ENCODE measurements at regions not wholly inside any gene's neighbourhood (a gene's known extent, or its start where the extent isn't known, plus 50 kb on each side); places are given as distances from the start of the nearest gene placed in this dataset.

DNA sequence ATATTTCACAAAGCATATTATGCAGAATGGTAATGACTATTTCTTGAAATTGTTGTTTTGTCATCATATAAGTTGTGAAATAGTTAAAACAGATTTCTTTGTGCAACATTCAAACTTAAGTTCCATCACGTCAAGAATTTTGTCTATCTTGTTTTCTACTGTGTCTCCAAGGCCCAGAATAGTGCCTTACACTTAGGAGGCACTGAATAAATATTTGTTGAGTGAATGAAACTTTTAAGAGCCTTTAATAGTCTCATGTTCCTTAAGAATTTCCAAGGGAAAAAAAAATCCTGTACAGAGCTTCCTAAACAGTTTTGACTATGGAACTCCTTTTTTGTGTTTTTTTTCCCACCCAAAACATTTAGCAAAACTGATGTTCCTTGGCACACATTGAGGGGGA lies 50.8 kb upstream of the TNFSF18 start:
- CTCF ChIA-PET (ENCODE audit: low intra/inter-chr PET ratio), result no interaction called here
- POLR2A ChIA-PET, result interaction anchor here (0.8 kb wide), 1 partner anchor 1711 kb away, joined by 4 read pairs; no protein-coding TSS in a partner anchor
- no peak overlapping the region for H2AFZ ChIP-seq (ENCODE audit: low read depth, low read length)
- TF ChIP-seq TAL1 (IDR thresholded peaks at IDR 0.05) (no peak), CEBPB (tag; IDR thresholded peaks at IDR 0.05) (0 out of 2 replicates have a peak, but pooled peaks have one; percentile 32)
- H3K9me1 ChIP-seq (ENCODE audit: control insufficient read depth, insufficient read depth, low read length), result no peaks in the 10 kb centered on the region
- H3K9ac ChIP-seq (ENCODE audit: insufficient read depth in 1 of 2, low read depth in 2 of 2, low read length in 2 of 2), result no peak overlapping the region
- intact Hi-C loops (cut with micrococcal nuclease) (no loop called here), in situ Hi-C loops (cut with MboI) (no loop called here)
- H3K27me3 ChIP-seq (ENCODE audit: control insufficient read depth in 2 of 2, insufficient read depth in 2 of 2, low read length in 2 of 2), result peaks cover 0 to 6% of the 10 kb centered on the region in 2 experiments; a peak in 1 of 5 replicates
- no peak overlapping the region for H3K4me2 ChIP-seq (ENCODE audit: insufficient read depth, low read length)
- H3K79me2 ChIP-seq (ENCODE audit: control insufficient read depth, insufficient read depth, low read length), result no peaks in the 10 kb centered on the region
- H3K4me3 ChIP-seq, result no peak overlapping the region
- no TSS peak for BruUV-seq (replicated peaks)
- no peaks in the 10 kb centered on the region for H3K36me3 ChIP-seq (ENCODE audit: control insufficient read depth, insufficient read depth, low read length)
- no peak for DNase-seq (ENCODE audit: extremely low read depth in 1 of 4, low spot score in 3 of 4)
- no peak for ATAC-seq
- no peaks in the 10 kb centered on the region for H3K9me3 ChIP-seq (replicated peaks; ENCODE audit: control insufficient read depth, insufficient read depth, low read depth, low read length)
- 0% methylated on average over 1 of the region's 1 CpG for WGBS (ENCODE audit: insufficient coverage, low coverage, missing lambda C conversion rate)
- H3K27ac ChIP-seq (ENCODE audit: extremely low read depth, low read depth, low read length), result no peak overlapping the region
- no peaks in the 10 kb centered on the region for H4K20me1 ChIP-seq (replicated peaks; ENCODE audit: control insufficient read depth, insufficient read depth, low read length)
- H3K4me1 ChIP-seq (replicated peaks in 1 of 2; ENCODE audit: control insufficient read depth in 2 of 2, insufficient read depth in 2 of 2, low read length in 2 of 2), result no peaks in the 10 kb centered on the region
- peak; percentile 6 for FAIRE-seq

DNA sequence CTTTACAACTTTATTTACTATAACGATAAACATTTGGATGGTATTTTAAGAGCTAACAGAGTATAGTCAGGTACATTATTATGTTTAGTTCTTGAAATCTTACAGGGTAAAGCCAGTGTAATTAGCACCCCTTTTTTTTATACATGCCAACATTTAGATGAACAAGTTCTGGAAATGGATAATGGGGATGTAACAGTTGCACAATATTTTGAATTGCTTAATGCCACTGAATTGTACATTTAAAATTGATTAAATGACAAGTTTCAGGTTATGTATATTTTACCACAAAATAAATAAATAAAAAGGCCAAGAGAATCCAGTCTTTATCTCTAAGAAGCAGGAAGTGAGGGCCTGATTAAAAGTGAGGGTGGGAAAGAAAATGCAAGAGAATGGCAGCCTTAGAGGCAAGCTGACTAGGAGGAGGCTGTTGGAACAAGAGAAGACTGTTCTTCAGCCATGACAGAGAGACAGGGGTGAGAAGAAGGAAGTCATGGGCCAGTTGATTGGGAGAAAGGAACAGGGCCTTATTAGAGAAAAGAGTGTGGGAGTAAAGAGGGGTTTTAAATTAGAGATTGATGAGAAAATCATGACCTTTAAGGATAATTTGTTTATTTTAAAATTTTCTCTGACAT lies 49.9 kb upstream of the TNFSF18 start:
- H3K27ac ChIP-seq (ENCODE audit: extremely low read depth, low read depth, low read length), result no peak overlapping the region
- no peak overlapping the region for H3K4me2 ChIP-seq (ENCODE audit: insufficient read depth, low read length)
- BruUV-seq (replicated peaks), result no TSS peak
- TF ChIP-seq, protein P1, sequence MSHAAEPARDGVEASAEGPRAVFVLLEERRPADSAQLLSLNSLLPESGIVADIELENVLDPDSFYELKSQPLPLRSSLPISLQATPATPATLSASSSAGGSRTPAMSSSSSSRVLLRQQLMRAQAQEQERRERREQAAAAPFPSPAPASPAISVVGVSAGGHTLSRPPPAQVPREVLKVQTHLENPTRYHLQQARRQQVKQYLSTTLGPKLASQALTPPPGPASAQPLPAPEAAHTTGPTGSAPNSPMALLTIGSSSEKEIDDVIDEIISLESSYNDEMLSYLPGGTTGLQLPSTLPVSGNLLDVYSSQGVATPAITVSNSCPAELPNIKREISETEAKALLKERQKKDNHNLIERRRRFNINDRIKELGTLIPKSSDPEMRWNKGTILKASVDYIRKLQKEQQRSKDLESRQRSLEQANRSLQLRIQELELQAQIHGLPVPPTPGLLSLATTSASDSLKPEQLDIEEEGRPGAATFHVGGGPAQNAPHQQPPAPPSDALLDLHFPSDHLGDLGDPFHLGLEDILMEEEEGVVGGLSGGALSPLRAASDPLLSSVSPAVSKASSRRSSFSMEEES (CRISPR knock-in tag; IDR thresholded peaks at IDR 0.05), result no peak
- TF ChIP-seq, protein P2, sequence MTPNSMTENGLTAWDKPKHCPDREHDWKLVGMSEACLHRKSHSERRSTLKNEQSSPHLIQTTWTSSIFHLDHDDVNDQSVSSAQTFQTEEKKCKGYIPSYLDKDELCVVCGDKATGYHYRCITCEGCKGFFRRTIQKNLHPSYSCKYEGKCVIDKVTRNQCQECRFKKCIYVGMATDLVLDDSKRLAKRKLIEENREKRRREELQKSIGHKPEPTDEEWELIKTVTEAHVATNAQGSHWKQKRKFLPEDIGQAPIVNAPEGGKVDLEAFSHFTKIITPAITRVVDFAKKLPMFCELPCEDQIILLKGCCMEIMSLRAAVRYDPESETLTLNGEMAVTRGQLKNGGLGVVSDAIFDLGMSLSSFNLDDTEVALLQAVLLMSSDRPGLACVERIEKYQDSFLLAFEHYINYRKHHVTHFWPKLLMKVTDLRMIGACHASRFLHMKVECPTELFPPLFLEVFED (CRISPR knock-in tag; conservative IDR thresholded peaks at IDR 0.05), result 0 out of 2 replicates have a peak, but pooled peaks have one; percentile 51
- TF ChIP-seq CEBPG (CRISPR knock-in tag; IDR thresholded peaks at IDR 0.05), result no peak
- peak; percentile 67 to 69 for TF ChIP-seq CEBPG (tag; conservative IDR thresholded peaks at IDR 0.05 in 1 of 2, IDR thresholded peaks at IDR 0.05 in 1 of 2)
- TF ChIP-seq HDAC3 (IDR thresholded peaks at IDR 0.05; ENCODE audit: borderline replicate concordance, partially characterized antibody), result no peak
- TF ChIP-seq, protein P3, sequence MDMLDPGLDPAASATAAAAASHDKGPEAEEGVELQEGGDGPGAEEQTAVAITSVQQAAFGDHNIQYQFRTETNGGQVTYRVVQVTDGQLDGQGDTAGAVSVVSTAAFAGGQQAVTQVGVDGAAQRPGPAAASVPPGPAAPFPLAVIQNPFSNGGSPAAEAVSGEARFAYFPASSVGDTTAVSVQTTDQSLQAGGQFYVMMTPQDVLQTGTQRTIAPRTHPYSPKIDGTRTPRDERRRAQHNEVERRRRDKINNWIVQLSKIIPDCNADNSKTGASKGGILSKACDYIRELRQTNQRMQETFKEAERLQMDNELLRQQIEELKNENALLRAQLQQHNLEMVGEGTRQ (CRISPR knock-in tag; IDR thresholded peaks at IDR 0.05), result no peak
- no peak for DNase-seq (ENCODE audit: extremely low read depth in 1 of 4, low spot score in 3 of 4)
- no peak overlapping the region for H2AFZ ChIP-seq (ENCODE audit: low read depth, low read length)
- H3K27me3 ChIP-seq (ENCODE audit: control insufficient read depth in 2 of 2, insufficient read depth in 2 of 2, low read length in 2 of 2), result peaks cover 0 to 6% of the 10 kb centered on the region in 2 experiments; a peak in 1 of 5 replicates
- CTCF ChIA-PET (ENCODE audit: low intra/inter-chr PET ratio), result no interaction called here
- intact Hi-C loops (cut with micrococcal nuclease) (no loop called here), in situ Hi-C loops (cut with MboI) (no loop called here)
- no peaks in the 10 kb centered on the region for H3K79me2 ChIP-seq (ENCODE audit: control insufficient read depth, insufficient read depth, low read length)
- H3K9ac ChIP-seq (ENCODE audit: insufficient read depth in 1 of 2, low read depth in 2 of 2, low read length in 2 of 2), result no peak overlapping the region
- no peaks in the 10 kb centered on the region for H3K9me1 ChIP-seq (ENCODE audit: control insufficient read depth, insufficient read depth, low read length)
- no peaks in the 10 kb centered on the region for H4K20me1 ChIP-seq (replicated peaks; ENCODE audit: control insufficient read depth, insufficient read depth, low read length)
- no peak for ATAC-seq
- H3K36me3 ChIP-seq (ENCODE audit: control insufficient read depth, insufficient read depth, low read length), result no peaks in the 10 kb centered on the region
- FAIRE-seq, result no peak
- no peaks in the 10 kb centered on the region for H3K4me1 ChIP-seq (replicated peaks in 1 of 2; ENCODE audit: control insufficient read depth in 2 of 2, insufficient read depth in 2 of 2, low read length in 2 of 2)
- POLR2A ChIA-PET, result interaction anchor here (0.7 kb wide), 1 partner anchor 886 kb away, joined by 3 read pairs; no protein-coding TSS in a partner anchor
- no peaks in the 10 kb centered on the region for H3K9me3 ChIP-seq (replicated peaks; ENCODE audit: control insufficient read depth, insufficient read depth, low read depth, low read length)
- 16% methylated on average over 1 of the region's 1 CpG for WGBS (ENCODE audit: insufficient coverage, low coverage, missing lambda C conversion rate)
- no peak overlapping the region for H3K4me3 ChIP-seq

Data from K562 (cell line).